ENCODE measurements at regions not wholly inside any gene's neighbourhood (a gene's known extent, or its start where the extent isn't known, plus 50 kb on each side); places are given as distances from the start of the nearest gene placed in this dataset.
"Not testable (repeated sequence)": the region's sequence is repeated elsewhere in the genome, so short reads cannot be mapped to it uniquely, and the experiment has no call there.

GRCh38 chr1:195740862-195741261 lies 867.4 kb downstream of the KCNT2 start:
- H3K9me3 ChIP-seq (ENCODE audit: control insufficient read depth, insufficient read depth, low read length), result no peaks in the 10 kb centered on the region
- no peaks in the 10 kb centered on the region for H3K27me3 ChIP-seq (ENCODE audit: control insufficient read depth, insufficient read depth, low read length)
- H3K4me3 ChIP-seq (ENCODE audit: low read depth, low read length), result no peak overlapping the region
- H3K4me1 ChIP-seq (ENCODE audit: control insufficient read depth, insufficient read depth, low read length), result peaks cover 20% of the 10 kb centered on the region
- no peaks in the 10 kb centered on the region for H3K36me3 ChIP-seq (ENCODE audit: control insufficient read depth, insufficient read depth, low read length)
- no peak overlapping the region for H3K9ac ChIP-seq (ENCODE audit: low read depth, low read length)

- H3K27me3 ChIP-seq (ENCODE audit: control insufficient read depth, insufficient read depth, low read length), result no peaks in the 10 kb centered on the region
- H3K4me3 ChIP-seq (ENCODE audit: low read depth, low read length), result no peak overlapping the region
- H3K9ac ChIP-seq (ENCODE audit: low read depth, low read length), result no peak overlapping the region
- peaks cover 17% of the 10 kb centered on the region for H3K4me1 ChIP-seq (ENCODE audit: control insufficient read depth, insufficient read depth, low read length)
- no peaks in the 10 kb centered on the region for H3K36me3 ChIP-seq (ENCODE audit: control insufficient read depth, insufficient read depth, low read length)
- H3K9me3 ChIP-seq (ENCODE audit: control insufficient read depth, insufficient read depth, low read length), result no peaks in the 10 kb centered on the region
These were observed 869.1 kb downstream of the KCNT2 start for GRCh38 chr1:195738966-195739650.

DNA sequence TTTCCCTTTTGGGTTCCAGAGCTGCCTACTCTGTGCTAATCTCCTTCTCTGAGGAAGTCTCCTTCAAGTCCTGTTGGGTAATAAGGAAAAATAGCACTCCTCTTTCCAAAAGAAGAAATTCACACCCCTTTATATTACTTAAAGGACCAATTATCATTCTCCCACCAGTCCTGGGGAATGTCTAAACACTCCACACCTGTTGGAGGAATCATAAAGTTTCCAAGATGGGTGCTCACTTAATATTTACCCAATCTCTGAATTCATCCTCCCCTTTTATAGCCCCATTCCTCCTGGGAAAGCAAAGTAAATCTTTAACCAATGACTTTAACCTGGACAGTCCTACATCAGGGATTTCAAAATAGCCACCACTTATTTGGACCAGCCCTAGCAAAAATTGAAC lies 873.1 kb downstream of the KCNT2 start:
- no peak overlapping the region for H3K9ac ChIP-seq (ENCODE audit: low read depth, low read length)
- H3K36me3 ChIP-seq (ENCODE audit: control insufficient read depth, insufficient read depth, low read length), result no peaks in the 10 kb centered on the region
- no peaks in the 10 kb centered on the region for H3K9me3 ChIP-seq (ENCODE audit: control insufficient read depth, insufficient read depth, low read length)
- H3K27me3 ChIP-seq (ENCODE audit: control insufficient read depth, insufficient read depth, low read length), result no peaks in the 10 kb centered on the region
- peaks cover 4% of the 10 kb centered on the region for H3K4me1 ChIP-seq (ENCODE audit: control insufficient read depth, insufficient read depth, low read length)
- H3K4me3 ChIP-seq (ENCODE audit: low read depth, low read length), result no peak overlapping the region

DNA sequence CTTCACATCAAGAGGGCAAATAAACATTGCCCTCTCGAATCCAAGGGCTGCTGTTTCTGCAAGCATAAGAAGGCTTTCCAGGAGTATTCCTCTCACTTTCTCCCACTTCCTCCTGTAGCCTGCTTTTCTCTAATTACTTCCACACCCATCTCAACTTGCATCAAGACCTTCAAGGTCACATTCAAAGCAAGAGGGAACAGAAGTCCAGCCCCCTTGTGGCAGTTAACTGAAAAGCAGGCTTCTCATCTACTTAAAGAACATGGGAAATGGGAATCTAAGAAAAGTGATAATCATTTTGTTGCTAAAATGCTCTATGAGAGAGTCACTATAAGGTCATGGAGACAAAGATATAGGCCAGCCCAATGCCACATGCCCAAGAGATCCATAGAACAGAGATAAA lies 874.4 kb downstream of the KCNT2 start:
- Histone ChIP-seq H3K9me3 (ENCODE audit: control insufficient read depth, insufficient read depth, low read length) (no peaks in the 10 kb centered on the region), H3K4me1 (ENCODE audit: control insufficient read depth, insufficient read depth, low read length) (peaks cover 4% of the 10 kb centered on the region), H3K36me3 (ENCODE audit: control insufficient read depth, insufficient read depth, low read length) (no peaks in the 10 kb centered on the region), H3K27me3 (ENCODE audit: control insufficient read depth, insufficient read depth, low read length) (no peaks in the 10 kb centered on the region), H3K4me3 (ENCODE audit: low read depth, low read length) (no peak overlapping the region), H3K9ac (ENCODE audit: low read depth, low read length) (no peak overlapping the region)

GRCh38 chr1:195733408-195733807 lies 874.8 kb downstream of the KCNT2 start:
- Histone ChIP-seq H3K4me1 (ENCODE audit: control insufficient read depth, insufficient read depth, low read length) (no peaks in the 10 kb centered on the region), H3K27me3 (ENCODE audit: control insufficient read depth, insufficient read depth, low read length) (no peaks in the 10 kb centered on the region), H3K4me3 (ENCODE audit: low read depth, low read length) (no peak overlapping the region), H3K36me3 (ENCODE audit: control insufficient read depth, insufficient read depth, low read length) (no peaks in the 10 kb centered on the region), H3K9ac (ENCODE audit: low read depth, low read length) (no peak overlapping the region), H3K9me3 (ENCODE audit: control insufficient read depth, insufficient read depth, low read length) (no peaks in the 10 kb centered on the region)

DNA sequence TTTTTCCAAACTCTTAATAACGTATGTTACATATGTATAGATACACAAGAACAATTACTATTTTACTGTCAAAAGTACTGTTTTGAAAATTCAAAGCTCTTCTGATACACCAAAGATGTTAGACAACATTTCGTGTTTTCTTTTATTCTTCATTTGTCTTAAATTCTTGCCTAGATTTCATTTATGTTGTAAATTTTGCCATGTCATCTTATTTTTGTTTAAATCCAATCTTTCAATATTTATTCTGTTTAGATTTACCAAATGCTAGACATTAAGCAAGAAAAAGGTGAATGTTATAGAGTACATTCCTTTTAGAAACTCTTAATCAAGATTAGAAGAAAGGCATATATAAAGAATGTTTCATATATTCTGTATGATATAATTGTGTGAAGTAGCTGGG lies 876.9 kb downstream of the KCNT2 start:
- Histone ChIP-seq H3K9ac (ENCODE audit: low read depth, low read length) (no peak overlapping the region), H3K9me3 (ENCODE audit: control insufficient read depth, insufficient read depth, low read length) (no peaks in the 10 kb centered on the region), H3K27me3 (ENCODE audit: control insufficient read depth, insufficient read depth, low read length) (no peaks in the 10 kb centered on the region), H3K36me3 (ENCODE audit: control insufficient read depth, insufficient read depth, low read length) (no peaks in the 10 kb centered on the region), H3K4me3 (ENCODE audit: low read depth, low read length) (no peak overlapping the region), H3K4me1 (ENCODE audit: control insufficient read depth, insufficient read depth, low read length) (no peaks in the 10 kb centered on the region)

GRCh38 chr1:195723796-195724194 lies 884.4 kb downstream of the KCNT2 start:
- Histone ChIP-seq H3K4me1 (ENCODE audit: control insufficient read depth, insufficient read depth, low read length) (peaks cover 3% of the 10 kb centered on the region), H3K4me3 (ENCODE audit: low read depth, low read length) (no peak overlapping the region), H3K27me3 (ENCODE audit: control insufficient read depth, insufficient read depth, low read length) (no peaks in the 10 kb centered on the region), H3K9me3 (ENCODE audit: control insufficient read depth, insufficient read depth, low read length) (no peaks in the 10 kb centered on the region), H3K36me3 (ENCODE audit: control insufficient read depth, insufficient read depth, low read length) (no peaks in the 10 kb centered on the region), H3K9ac (ENCODE audit: low read depth, low read length) (no peak overlapping the region)

GRCh38 chr1:195722852-195723795 lies 885.1 kb downstream of the KCNT2 start:
- not testable (repeated sequence) for H3K4me3 ChIP-seq (ENCODE audit: low read depth, low read length); H3K9ac ChIP-seq (ENCODE audit: low read depth, low read length); H3K27me3 ChIP-seq (ENCODE audit: control insufficient read depth, insufficient read depth, low read length); H3K4me1 ChIP-seq (ENCODE audit: control insufficient read depth, insufficient read depth, low read length); H3K9me3 ChIP-seq (ENCODE audit: control insufficient read depth, insufficient read depth, low read length); H3K36me3 ChIP-seq (ENCODE audit: control insufficient read depth, insufficient read depth, low read length)

DNA sequence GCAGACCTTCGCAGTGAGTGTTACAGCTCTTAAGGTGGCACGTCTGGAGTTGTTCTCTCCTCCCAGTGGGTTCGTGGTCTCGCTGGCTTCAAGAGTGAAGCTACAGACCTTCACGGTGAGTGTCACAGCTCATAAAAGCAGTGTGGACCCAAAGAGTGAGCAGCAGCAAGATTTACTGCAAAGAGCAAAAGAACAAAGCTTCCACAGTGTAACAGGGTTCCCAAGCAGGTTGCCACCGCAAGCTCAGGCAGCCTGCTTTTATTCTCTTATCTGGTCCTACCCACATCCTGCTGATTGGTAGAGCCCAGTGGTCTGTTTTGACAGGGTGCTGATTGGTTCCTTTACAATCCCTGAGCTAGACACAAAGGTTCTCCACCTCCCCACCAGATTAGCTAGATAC lies 886.1 kb downstream of the KCNT2 start:
- not testable (repeated sequence) for H3K27me3 ChIP-seq (ENCODE audit: control insufficient read depth, insufficient read depth, low read length); H3K9me3 ChIP-seq (ENCODE audit: control insufficient read depth, insufficient read depth, low read length); H3K4me3 ChIP-seq (ENCODE audit: low read depth, low read length); H3K9ac ChIP-seq (ENCODE audit: low read depth, low read length); H3K36me3 ChIP-seq (ENCODE audit: control insufficient read depth, insufficient read depth, low read length); H3K4me1 ChIP-seq (ENCODE audit: control insufficient read depth, insufficient read depth, low read length)

DNA sequence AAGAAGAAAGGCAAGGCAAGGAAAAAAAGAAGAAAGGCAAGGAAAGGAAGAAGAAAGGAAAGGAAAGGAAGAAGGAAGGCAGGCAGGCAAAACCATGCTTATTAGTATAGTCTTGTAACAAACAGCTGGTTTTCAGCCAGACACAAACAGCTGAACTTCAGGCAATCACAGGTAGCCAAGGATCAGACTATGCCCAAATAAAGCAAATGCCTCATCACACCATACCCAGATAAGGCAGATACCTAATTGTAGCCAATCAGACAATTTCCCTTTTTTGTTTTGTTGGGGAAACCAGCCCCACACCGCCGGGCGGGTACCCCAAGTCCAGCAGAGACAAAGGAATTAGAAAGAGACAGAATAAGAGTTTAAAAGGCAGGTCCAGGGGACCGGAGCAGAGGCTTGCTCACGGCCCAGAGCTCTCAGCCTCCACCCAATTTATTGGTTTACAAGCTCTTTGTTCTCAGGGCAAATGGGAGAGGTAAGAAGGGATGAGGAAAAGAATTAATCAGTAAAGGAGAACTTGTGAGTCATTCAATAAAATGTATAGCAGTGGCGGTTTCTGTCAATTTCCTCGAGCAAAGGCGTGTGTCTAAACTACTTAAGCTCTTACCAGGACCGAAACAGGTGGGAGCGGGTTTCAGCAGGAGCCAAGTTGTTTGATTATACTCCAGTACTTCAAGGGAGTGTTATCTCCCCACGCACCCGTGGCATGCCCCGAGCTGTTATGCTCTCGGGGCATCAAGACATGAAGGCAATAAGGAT lies 886.8 kb downstream of the KCNT2 start:
- no peaks in the 10 kb centered on the region for H3K27me3 ChIP-seq (ENCODE audit: control insufficient read depth, insufficient read depth, low read length)
- H3K4me3 ChIP-seq (ENCODE audit: low read depth, low read length), result no peak overlapping the region
- no peak overlapping the region for H3K9ac ChIP-seq (ENCODE audit: low read depth, low read length)
- peaks cover 3% of the 10 kb centered on the region for H3K4me1 ChIP-seq (ENCODE audit: control insufficient read depth, insufficient read depth, low read length)
- H3K36me3 ChIP-seq (ENCODE audit: control insufficient read depth, insufficient read depth, low read length), result no peaks in the 10 kb centered on the region
- no peaks in the 10 kb centered on the region for H3K9me3 ChIP-seq (ENCODE audit: control insufficient read depth, insufficient read depth, low read length)

DNA sequence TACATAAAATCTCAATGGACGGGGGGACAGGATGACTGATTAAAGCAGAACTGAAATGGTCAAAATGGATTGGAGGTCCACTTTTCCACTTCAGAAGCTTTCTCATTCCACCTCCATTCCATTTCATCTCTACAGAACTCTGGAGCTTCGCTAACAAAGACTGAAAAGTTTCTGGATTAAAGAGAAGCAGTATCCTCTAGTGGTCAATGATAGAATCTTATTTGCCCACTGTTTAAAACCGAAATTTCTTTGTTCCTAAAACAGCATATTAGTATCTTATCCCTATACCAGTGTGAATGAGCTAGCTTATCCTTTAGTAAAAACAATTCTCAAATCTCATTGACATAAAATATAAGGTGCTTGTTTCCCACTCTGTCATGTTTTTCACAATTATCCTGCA lies 890.6 kb downstream of the KCNT2 start:
- Histone ChIP-seq H3K9me3 (ENCODE audit: control insufficient read depth, insufficient read depth, low read length) (no peaks in the 10 kb centered on the region), H3K4me3 (ENCODE audit: low read depth, low read length) (no peak overlapping the region), H3K36me3 (ENCODE audit: control insufficient read depth, insufficient read depth, low read length) (no peaks in the 10 kb centered on the region), H3K4me1 (ENCODE audit: control insufficient read depth, insufficient read depth, low read length) (peaks cover 6% of the 10 kb centered on the region), H3K9ac (ENCODE audit: low read depth, low read length) (no peak overlapping the region), H3K27me3 (ENCODE audit: control insufficient read depth, insufficient read depth, low read length) (no peaks in the 10 kb centered on the region)

Data from iPS-15b (cell line).